WI38 (cell line): ENCODE measurements at regions not wholly inside any gene's neighbourhood (a gene's known extent, or its start where the extent isn't known, plus 50 kb on each side); places are given as distances from the start of the nearest gene placed in this dataset.
A peak's percentile ranks its signal among the peaks of the same experiment; 100 is the strongest.

Source experiments
- H3K4me3 ChIP-seq: 2 replicates; pipeline ENCODE4 v1.5.1; 2011; ENCODE audit warnings: low read depth, mild to moderate bottlenecking, control low read depth, low read length
- CTCF ChIP-seq: IDR thresholded peaks from 2 replicates; pipeline ENCODE4 v1.5.1; 2012; ENCODE audit warnings: low read depth, mild to moderate bottlenecking, control low read depth, low read length

GRCh38 chr4:89653012-89653411, 183.9 kb downstream of the SNCA start:
- no peak for TF ChIP-seq CTCF
- H3K4me3 ChIP-seq, result no peak overlapping the region

- TF ChIP-seq CTCF, result no peak
- H3K4me3 ChIP-seq, result no peak overlapping the region
These were observed 191.5 kb downstream of the SNCA start for GRCh38 chr4:89645482-89645881.

GRCh38 chr4:89641367-89641687, 195.6 kb downstream of the SNCA start:
- H3K4me3 ChIP-seq, result no peak overlapping the region
- TF ChIP-seq CTCF, result no peak

GRCh38 chr4:89640620-89641366, 196.2 kb downstream of the SNCA start:
- no peak overlapping the region for H3K4me3 ChIP-seq
- peak; percentile 59 for TF ChIP-seq CTCF

- H3K4me3 ChIP-seq, result no peak overlapping the region
- no peak for TF ChIP-seq CTCF
These were observed 197.6 kb downstream of the SNCA start for GRCh38 chr4:89639395-89639794.

GRCh38 chr4:89625599-89626293, 211.2 kb downstream of the SNCA start:
- TF ChIP-seq CTCF, result no peak
- no peak overlapping the region for H3K4me3 ChIP-seq

- no peak for TF ChIP-seq CTCF
- H3K4me3 ChIP-seq, result no peak overlapping the region
These were observed 217.6 kb downstream of the SNCA start for GRCh38 chr4:89619206-89619962.
